GM12878 (cell line): ENCODE measurements at regions not wholly inside any gene's neighbourhood (a gene's known extent, or its start where the extent isn't known, plus 50 kb on each side); places are given as distances from the start of the nearest gene placed in this dataset.

ENCODE experiments used
- ATAC-seq: fragments of 200-7000 bp; cut with Tn5 transposase; 3 replicates; pipeline ENCODE4 v1.9.1; 2020; ENCODE audit warnings: mild to moderate bottlenecking, moderate library complexity
- BruUV-seq: library from RNA; stranded (reverse); fragments of 400-500 nt; replicated peaks from 2 replicates; lab custom pipeline; 2021; lab: Mats Ljungman, UMichigan
- CTCF ChIA-PET: fragments of 300-600 bp; sonication (Branson Sonifier 250); formaldehyde crosslinking; extraction: SDS; loops from one replicate; lab custom pipeline; 2021; ENCODE audit warnings: inconsistent platforms; lab: Yijun Ruan, JAX
- POLR2A ChIA-PET: fragments of 350-600 bp; formaldehyde crosslinking; extraction: SDS; loops from one replicate; lab custom pipeline; 2021; ENCODE audit warnings: inconsistent platforms; lab: Charles Lee
- RAD21 ChIA-PET: fragments of 300-600 bp; sonication (Branson Sonifier 250); formaldehyde crosslinking; loops from one replicate; lab custom pipeline; 2023; ENCODE audit warnings: antibody characterized with exemption; ENCODE audit not compliant: unreplicated experiment; lab: Charles Lee
- SMC1A ChIA-PET: fragments of 300-600 bp; sonication (Branson Sonifier 250); formaldehyde crosslinking; loops from one replicate; lab custom pipeline; 2023; ENCODE audit not compliant: unreplicated experiment, uncharacterized antibody; lab: Charles Lee
- DNase-seq: peaks from one replicate; pipeline ENCODE4 v3.0.0-alpha.2; 2011; ENCODE audit warnings: low read depth, low spot score
- FAIRE-seq: peaks from 3 replicates; lab custom pipeline; 2011; peaks lifted over from hg19 to GRCh38; lab: Jason Lieb, UNC
- H2AFZ ChIP-seq: 2 replicates; pipeline ENCODE4 v1.6.0; 2011; ENCODE audit warnings: low read depth, low read length, control low read depth; ENCODE audit not compliant: control insufficient read depth
- H3K27ac ChIP-seq: 2 replicates; pipeline ENCODE4 v1.5.1; 2011; ENCODE audit warnings: control low read depth; ENCODE audit not compliant: control insufficient read depth, insufficient read depth
- H3K27me3 ChIP-seq, 2 experiments: replicated peaks in 1 of 2; 2 replicates each; pipeline versions ENCODE4 v1.6.0 to v1.6.1; 2011; ENCODE audit warnings: low read length in 1 of 2; ENCODE audit not compliant: control insufficient read depth in 2 of 2, insufficient read depth in 2 of 2
- H3K36me3 ChIP-seq, 2 experiments: 2 replicates each; pipeline ENCODE4 v1.5.1; 2011; ENCODE audit warnings: low read length in 1 of 2; ENCODE audit not compliant: control insufficient read depth in 2 of 2, insufficient read depth in 2 of 2
- H3K4me1 ChIP-seq: 2 replicates; pipeline ENCODE4 v1.6.1; 2011; ENCODE audit warnings: mild to moderate bottlenecking, low read length, moderate library complexity, mixed read lengths; ENCODE audit not compliant: control insufficient read depth, insufficient read depth
- H3K4me2 ChIP-seq: 2 replicates; pipeline ENCODE4 v1.6.0; 2011; ENCODE audit warnings: control low read depth; ENCODE audit not compliant: control insufficient read depth, insufficient read depth
- H3K4me3 ChIP-seq: fragments of 200-600 bp; sonication (generic); 2 replicates; pipeline ENCODE4 v1.5.1; 2016
- H3K79me2 ChIP-seq: 2 replicates; pipeline ENCODE4 v1.6.0; 2011; ENCODE audit warnings: low read length; ENCODE audit not compliant: control insufficient read depth, insufficient read depth
- H3K9ac ChIP-seq: 2 replicates; pipeline ENCODE4 v1.8.0; 2011; ENCODE audit warnings: low read length, control low read depth, mixed read lengths; ENCODE audit not compliant: control insufficient read depth, insufficient read depth
- H3K9me3 ChIP-seq: replicated peaks from 3 replicates; pipeline ENCODE4 v1.5.1; 2011; ENCODE audit warnings: mild to moderate bottlenecking, low read length; ENCODE audit not compliant: control insufficient read depth, insufficient read depth
- H4K20me1 ChIP-seq: 2 replicates; pipeline ENCODE4 v1.6.0; 2011; ENCODE audit not compliant: control insufficient read depth, insufficient read depth
- DPF2 ChIP-seq: fragments of 450-650 bp; IDR thresholded peaks from 2 replicates; pipeline ENCODE4 v1.6.1; 2017; ENCODE audit warnings: mild to moderate bottlenecking
- IRF4 ChIP-seq: IDR thresholded peaks from 2 replicates; pipeline ENCODE4 v1.6.1; 2011; ENCODE audit warnings: low read depth, low read length
- MTA2 ChIP-seq: fragments of 450-650 bp; IDR thresholded peaks from 2 replicates; pipeline ENCODE4 v1.6.1; 2016; ENCODE audit warnings: low read depth, mild to moderate bottlenecking, moderate library complexity
- MXI1 ChIP-seq: fragments of 150-350 bp; IDR thresholded peaks from 2 replicates; pipeline ENCODE4 v1.6.1; 2011; ENCODE audit warnings: low read depth, mild to moderate bottlenecking, inconsistent platforms, low read length, improper control_type of control experiment
- MYC ChIP-seq: IDR thresholded peaks from 2 replicates; pipeline ENCODE4 v1.6.1; 2011; ENCODE audit warnings: mild to moderate bottlenecking, low read length, moderate library complexity, inconsistent platforms; ENCODE audit not compliant: insufficient read depth, insufficient replicate concordance, insufficient read length, severe bottlenecking
- PAX5 ChIP-seq: IDR thresholded peaks from 2 replicates; pipeline ENCODE4 v1.6.1; 2011; ENCODE audit warnings: low read depth, low read length, borderline replicate concordance
- RAD51 ChIP-seq: fragments of 450-650 bp; IDR thresholded peaks from 2 replicates; pipeline ENCODE4 v1.6.1; 2016; ENCODE audit warnings: moderate library complexity, mild to moderate bottlenecking, inconsistent platforms
- WGBS: methylation state at CpG from one replicate; pipeline ENCODE4 v1.1.6; 2016; ENCODE audit warnings: low lambda C conversion rate; ENCODE audit not compliant: insufficient replicate concordance, insufficient coverage; ENCODE audit errors: missing lambda C conversion rate; 5-methylcytosine and 5-hydroxymethylcytosine counted together
- in situ Hi-C: fragments of 300-500 bp; cut with MboI; formaldehyde crosslinking; loops from 9 replicates; pipeline ENCODE4 v1.14.3; 2018; ENCODE audit warnings: mixed read lengths
- intact Hi-C: fragments of 100-400 bp; cut with micrococcal nuclease; formaldehyde crosslinking; loops from one replicate; pipeline ENCODE4 v1.14.2; 2022; ENCODE audit not compliant: unreplicated experiment

- H3K27ac ChIP-seq = no peak overlapping the region
- WGBS = 32% methylated on average over 6 of the region's 6 CpGs
- no peaks in the 10 kb centered on the region for H3K9me3 ChIP-seq
- no peaks in the 10 kb centered on the region for H4K20me1 ChIP-seq
- ATAC-seq (no peak), DNase-seq (no peak), FAIRE-seq (no peak)
- ChIA-PET CTCF (interaction anchor here (0.9 to 1.0 kb wide), 2 partner anchors 10 to 27 kb away, joined by 3 read pairs; no protein-coding TSS in a partner anchor), RAD21 (no interaction called here), SMC1A (interaction anchor here (0.7 kb wide), 1 partner anchor 478 kb away, joined by 3 read pairs; no protein-coding TSS in a partner anchor), POLR2A (interaction anchor here (0.5 kb wide), 1 partner anchor 32 kb away, joined by 3 read pairs; no protein-coding TSS in a partner anchor)
- no peak overlapping the region for H3K4me2 ChIP-seq
- no peak for TF ChIP-seq DPF2
- no peak for TF ChIP-seq RAD51
- no peak for TF ChIP-seq MXI1
- TF ChIP-seq MYC = no peak
- TF ChIP-seq PAX5 = no peak
- no peak for TF ChIP-seq IRF4
- TF ChIP-seq MTA2 = no peak
- no TSS peak for BruUV-seq
- H3K4me3 ChIP-seq = no peak overlapping the region
- in situ Hi-C loops = no loop called here
- no peaks in the 10 kb centered on the region for H3K36me3 ChIP-seq
- H2AFZ ChIP-seq = no peak overlapping the region
- intact Hi-C loops = no loop called here
- H3K27me3 ChIP-seq = no peaks in the 10 kb centered on the region
- H3K79me2 ChIP-seq = no peaks in the 10 kb centered on the region
- no peak overlapping the region for H3K9ac ChIP-seq
- H3K4me1 ChIP-seq = no peaks in the 10 kb centered on the region
Measured at GRCh38 chr7:42700406-42701327, 211.2 kb downstream of the C7orf25 start.
